GM19043 (cell line): ENCODE measurements at regions not wholly inside any gene's neighbourhood (a gene's known extent, or its start where the extent isn't known, plus 50 kb on each side); places are given as distances from the start of the nearest gene placed in this dataset.
"Not testable (repeated sequence)": the region's sequence is repeated elsewhere in the genome, so short reads cannot be mapped to it uniquely, and the experiment has no call there.

Experiments used
- ATAC-seq: cut with Tn5 transposase; IDR thresholded peaks from one replicate; pipeline ENCODE4 v1.9.1; 2021; ENCODE audit warnings: low read depth; ENCODE audit not compliant: unreplicated experiment

DNA sequence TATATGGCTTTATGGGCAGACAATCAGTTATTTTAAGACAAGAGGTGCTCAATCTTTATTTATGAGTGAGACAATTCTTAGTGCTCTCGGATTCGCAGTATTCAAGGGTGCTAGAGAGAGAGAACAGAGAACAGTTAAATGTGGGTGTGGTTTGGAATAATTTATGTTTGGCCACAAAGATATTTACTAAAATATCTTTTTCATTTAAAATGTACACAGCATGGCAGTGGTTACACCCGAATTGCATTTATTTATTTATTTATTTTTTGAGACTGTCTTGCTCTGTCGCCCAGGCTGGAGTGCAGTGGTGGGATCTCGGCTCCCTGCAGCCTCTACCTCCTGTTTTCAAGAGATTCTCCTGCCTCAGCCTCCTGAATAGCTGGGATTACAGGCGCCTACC is 109.2 kb downstream of the CDCA7 start:
- no peak for ATAC-seq

- ATAC-seq, result no peak
Measured at GRCh38 chr2:173467751-173468150, 113.1 kb downstream of the CDCA7 start.

DNA sequence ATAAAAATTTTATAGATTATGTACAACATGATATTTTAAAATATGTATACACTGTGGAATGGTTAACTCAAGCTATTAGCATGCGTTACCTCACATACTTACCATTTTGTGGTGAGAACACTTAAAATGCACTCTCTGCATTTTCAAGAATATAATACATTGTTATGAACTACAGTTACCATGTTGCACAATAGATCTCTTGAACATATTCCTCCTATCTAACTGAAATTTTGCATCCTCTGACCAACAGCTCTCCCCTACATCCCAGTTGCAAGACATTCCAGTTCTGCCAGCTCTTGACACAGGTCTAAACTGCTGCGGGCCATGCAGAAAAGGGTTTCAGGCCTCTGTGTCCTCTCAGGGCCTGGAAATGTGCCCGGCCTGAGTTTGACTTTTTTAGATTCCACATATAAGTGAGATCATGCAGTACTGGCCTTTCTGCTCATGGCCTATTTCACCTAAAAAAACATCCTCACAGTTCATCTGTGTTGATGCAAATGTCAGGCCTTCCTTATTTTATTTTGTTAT is 113.7 kb downstream of the CDCA7 start:
- no peak for ATAC-seq

GRCh38 chr2:173472112-173472511 is 117.4 kb downstream of the CDCA7 start:
- no peak for ATAC-seq

DNA sequence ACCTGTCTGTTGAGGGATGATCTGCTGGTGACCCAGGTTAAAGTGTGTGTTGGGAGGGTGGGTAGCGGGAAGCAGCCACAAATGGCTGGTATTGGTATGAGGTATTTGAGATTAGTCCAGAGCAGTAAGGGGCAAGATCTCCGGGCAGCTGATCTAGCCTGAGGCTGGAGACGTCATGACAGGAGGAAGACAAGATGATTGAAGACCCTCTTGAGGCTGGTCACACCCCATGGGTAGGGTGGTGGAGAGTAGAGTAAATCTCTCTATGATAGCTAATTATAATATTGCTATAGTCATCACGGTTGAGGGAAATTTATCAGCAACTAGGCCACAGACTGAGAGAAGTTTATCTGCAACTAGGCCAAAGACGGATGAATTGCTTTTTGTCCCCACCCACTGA is 128.5 kb downstream of the CDCA7 start:
- ATAC-seq, result no peak

DNA sequence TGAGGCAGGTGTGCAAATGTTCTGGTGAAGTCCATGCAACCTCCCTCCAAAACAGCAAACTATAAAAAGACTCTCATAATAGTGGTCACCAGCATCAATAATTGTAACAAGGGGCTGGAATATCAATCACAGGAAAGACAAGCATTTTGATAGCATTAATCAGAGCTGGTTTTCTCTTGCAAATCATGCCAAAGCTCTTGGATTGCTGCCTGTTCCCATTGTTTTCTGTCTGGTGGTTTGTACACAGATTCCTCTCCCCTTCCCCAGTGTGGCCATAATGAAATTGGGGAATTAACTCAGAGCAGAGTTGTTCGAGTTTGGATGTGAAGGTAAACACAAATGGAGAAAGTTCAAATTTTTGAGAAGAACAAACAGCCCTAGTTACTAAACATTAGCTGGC is 134.2 kb downstream of the CDCA7 start:
- no peak for ATAC-seq

DNA sequence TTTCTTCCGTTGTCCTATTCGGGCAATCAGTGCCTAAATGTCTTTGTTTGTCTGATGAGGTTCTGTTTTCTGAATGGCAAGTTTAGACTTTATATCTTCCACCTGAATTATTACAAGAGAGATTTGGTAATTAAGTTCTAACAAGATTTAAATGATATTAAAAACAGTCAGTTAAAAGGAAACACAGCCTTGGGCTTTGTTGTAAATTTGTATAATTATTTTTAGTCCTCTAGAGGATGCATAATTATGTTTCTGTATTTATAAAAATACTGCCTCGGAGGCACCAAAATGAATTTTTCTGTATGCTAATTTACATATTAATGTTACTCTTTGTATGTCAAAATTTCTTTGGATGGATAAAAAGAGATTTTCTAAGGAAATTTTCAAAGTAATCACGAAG is 136.7 kb downstream of the CDCA7 start:
- ATAC-seq, result no peak

DNA sequence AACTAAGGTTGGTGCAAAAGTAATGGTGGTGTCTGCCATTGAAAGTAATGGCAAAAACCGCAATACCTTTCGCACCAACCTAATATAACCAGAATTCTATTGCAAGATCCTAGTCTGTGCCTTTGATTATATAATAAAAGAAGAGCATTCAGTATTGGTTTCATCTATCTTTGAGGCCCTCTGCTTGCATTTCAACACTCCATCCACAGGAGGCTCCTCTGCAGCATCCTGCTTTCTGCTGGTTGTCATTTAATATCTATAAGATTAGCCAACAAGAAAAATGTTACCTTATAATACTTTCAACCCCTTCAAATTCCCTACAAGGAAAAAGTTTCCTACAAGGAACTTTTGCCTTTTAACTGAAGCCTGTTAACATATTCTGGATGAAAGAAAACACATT is 139.2 kb downstream of the CDCA7 start:
- ATAC-seq, result no peak

DNA sequence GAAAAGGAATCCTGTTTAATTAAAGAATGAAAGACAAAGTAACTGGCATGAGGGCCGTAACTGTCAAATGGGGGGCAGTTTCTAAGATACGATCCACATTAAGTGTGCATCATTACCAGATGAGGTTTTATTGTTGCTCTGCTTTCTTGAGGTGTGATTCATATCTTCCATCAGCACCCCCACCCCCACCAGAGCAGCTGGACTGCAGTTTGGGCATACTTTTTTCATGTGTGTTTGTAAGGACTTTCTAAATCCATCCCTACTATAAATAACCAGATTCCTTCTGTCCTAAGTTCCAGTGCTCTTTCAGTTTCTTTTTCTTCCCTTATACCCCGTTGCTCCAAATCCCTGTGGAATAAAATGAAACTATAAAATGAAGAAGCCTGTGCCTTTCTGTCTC is 142.1 kb downstream of the CDCA7 start:
- no peak for ATAC-seq

DNA sequence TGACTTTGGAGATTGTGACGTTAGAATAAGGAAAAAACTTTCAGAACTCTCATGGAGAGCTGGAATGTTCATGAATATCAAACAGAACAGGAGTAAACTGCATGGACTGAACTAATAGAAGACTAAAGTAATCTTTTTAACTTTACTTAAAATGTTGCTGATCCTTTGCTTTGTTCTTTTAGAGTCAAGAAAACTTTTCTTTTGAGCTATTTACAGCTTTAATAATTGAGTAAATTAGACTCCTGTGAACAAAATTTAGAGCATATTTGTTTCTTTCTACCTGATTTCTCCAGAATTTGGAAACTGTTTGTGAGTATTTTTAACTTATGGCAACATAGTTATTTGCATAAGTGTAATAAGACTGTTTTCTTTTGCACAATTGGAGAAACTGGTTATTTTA is 146.3 kb downstream of the CDCA7 start:
- no peak for ATAC-seq

DNA sequence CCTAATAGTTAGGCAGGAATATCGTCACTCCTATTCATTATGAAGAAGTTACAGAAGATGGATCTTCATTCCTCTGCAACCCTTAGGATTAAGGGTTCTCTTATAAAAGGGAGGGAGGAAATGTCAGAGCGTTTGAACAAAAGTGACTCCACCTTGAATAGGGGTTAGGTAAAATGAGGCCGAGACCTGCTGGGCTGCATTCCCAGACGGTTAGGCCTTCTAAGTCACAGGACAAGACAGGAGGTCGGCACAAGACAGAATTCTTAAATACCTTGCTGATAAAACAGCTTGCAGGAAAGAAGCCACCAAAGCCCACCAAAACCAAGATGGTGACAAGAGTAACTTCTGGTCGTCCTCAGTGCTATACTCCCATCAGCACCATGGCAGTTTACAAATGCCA is 147.6 kb downstream of the CDCA7 start:
- ATAC-seq, result no peak

- no peak for ATAC-seq
Measured at GRCh38 chr2:173511357-173511756, 156.7 kb downstream of the CDCA7 start.

DNA sequence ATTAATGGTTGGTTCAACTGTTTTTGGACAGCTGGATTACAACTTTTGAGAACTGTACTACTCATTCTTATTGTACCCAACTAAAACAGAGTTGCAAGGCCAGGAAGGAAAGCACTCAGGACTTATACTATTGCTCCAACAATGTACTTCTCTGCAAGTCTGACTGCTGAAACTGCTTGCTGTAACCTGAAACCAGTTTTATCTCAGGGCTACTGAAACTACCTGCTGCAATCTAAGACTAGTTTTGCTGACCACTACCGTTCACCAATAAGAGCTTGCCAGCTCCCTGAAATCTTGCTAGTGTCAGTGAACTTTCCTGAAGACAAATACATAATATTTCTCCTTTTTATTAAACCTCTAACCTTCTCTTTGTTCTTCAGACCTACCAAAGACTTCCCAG is 157.3 kb downstream of the CDCA7 start:
- ATAC-seq, result no peak

GRCh38 chr2:173513107-173513727 is 158.5 kb downstream of the CDCA7 start:
- ATAC-seq, result no peak

DNA sequence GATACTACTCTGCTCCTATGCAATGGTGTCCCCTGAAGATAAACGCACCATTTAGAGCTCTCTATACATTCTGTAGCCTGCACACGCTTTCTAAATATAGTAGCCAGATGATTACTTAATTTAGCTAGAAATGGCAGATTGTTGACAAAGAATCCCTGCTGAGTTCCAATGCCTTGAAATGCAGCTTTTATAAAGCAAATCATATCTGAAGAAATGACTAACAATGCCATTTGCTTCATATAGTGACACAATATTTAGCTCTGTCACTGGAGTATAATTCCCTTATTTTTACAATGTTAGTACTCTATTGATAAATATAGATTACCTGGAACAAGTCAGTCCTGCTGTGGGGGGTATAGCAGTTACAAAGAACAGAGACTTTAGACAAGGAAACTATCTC is 166.2 kb downstream of the CDCA7 start:
- no peak for ATAC-seq

DNA sequence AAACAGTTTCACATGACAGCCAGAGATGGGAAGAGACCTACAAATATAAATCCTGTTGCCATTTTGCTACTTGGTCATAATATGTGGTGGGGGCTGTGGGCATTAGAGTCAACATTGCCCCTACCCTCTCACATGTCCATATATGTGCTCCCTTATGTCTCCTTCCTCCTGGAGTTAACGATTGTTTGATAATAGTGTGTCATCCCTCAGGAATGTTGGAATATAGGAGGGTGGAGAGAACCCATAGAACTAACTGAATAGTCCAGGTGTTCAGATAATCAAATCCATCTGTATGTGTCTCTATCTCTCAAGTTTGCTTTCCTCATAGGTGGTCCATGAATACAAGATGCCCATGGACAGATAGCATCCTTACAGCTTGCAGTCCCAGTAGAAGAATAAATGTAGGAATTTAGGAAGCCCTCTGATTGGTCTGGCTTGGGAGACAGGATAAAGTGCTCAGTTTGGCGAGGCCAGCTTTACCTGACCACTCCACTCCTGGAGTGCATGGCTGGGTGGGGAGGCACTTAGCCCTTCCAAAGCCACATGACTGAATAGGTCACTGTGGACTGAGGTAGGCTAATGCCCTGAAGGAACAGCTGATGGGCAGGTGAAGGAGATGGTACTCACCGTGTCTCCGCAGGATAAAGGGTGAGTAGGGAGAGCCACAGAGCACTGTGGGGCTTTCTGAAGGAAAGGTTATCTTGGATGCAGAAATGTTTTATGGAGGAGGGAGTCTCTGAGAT is 166.9 kb downstream of the CDCA7 start:
- ATAC-seq, result no peak

- ATAC-seq, result no peak
Measured at GRCh38 chr2:173523497-173523896, 168.8 kb downstream of the CDCA7 start.

DNA sequence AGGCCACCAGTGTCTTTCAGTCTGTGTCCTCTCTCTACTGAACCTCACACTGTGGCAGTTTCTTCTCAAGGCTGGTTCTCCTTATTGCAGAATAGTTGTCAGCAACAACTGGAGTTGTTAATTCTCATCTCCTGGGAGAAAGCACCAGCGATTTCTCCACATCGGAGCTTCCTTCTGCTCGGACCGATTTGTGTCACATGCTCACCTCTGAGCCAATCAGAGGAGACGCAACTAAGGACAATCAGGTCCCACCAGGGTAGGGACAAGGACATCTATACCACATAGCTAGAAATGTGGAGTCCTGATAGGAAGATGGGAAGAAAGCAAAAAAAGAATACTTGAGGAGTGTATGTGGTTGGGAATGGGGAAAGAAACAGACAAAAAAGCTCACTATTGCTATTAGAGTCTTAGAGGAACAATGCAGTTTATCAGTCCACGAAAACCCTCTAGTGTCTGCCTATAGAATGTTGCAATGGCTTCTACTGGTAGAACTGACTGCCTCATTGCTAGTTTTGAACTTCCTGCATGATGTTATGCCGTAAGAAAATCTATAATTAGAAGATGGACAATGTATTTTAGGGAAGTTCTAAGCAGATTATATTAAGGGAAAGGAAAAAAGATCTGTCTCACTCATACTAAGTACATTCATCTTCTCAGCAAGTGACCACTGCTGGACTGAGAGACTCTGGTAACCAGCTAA is 169.7 kb downstream of the CDCA7 start:
- no peak for ATAC-seq

DNA sequence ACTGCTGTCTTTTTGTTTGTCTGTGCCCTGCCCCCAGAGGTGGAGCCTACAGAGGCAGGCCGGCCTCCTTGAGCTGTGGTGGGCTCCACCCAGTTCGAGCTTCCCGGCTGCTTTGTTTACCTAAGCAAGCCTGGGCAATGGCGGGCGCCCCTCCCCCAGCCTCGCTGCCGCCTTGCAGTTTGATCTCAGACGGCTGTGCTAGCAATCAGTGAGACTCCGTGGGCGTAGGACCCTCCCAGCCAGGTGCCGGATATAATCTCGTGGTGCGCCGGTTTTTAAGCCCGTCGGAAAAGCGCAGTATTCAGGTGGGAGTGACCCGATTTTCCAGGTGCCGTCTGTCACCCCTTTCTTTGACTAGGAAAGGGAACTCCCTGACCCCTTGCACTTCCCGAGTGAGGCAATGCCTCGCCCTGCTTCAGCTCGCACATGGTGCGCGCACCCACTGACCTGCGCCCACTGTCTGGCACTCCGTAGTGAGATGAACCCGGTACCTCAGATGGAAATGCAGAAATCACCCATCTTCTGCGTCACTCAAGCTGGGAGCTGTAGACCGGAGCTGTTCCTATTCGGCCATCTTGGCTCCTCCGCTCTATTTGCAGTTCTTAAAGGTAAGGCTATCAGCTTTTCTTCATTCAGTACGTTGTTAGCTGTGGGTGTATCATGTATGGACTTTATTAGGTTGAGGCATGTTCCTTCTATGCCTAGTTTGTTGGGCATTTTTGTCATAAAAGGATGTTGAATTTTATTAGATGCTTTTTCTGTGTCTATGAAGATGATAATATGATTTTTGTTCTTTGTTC is 178.3 kb downstream of the CDCA7 start:
- ATAC-seq, result not testable (repeated sequence)

GRCh38 chr2:173537694-173538093 is 183.0 kb downstream of the CDCA7 start:
- ATAC-seq, result no peak

DNA sequence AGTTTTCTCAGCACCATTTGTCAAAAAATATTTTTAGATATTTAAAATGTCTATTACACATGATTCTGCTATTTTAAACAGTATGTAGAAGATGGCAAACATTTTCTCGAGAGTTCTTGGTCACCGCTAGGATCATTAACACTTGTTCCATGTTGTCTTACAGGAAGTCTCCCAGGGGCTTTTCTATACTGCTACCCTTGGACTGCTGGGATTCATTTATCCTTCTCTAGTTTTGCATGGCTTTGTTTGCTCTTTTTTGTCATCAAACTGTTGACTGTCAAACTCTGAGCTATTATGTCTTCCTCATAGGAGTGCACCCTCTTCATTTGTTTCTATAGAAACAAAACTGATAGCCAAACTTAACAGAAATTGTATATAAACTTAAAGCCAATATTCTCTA is 184.9 kb downstream of the CDCA7 start:
- ATAC-seq, result no peak
